ENCODE measurements at regions not wholly inside any gene's neighbourhood (a gene's known extent, or its start where the extent isn't known, plus 50 kb on each side); places are given as distances from the start of the nearest gene placed in this dataset.
"Not testable (repeated sequence)": the region's sequence is repeated elsewhere in the genome, so short reads cannot be mapped to it uniquely, and the experiment has no call there.

DNA sequence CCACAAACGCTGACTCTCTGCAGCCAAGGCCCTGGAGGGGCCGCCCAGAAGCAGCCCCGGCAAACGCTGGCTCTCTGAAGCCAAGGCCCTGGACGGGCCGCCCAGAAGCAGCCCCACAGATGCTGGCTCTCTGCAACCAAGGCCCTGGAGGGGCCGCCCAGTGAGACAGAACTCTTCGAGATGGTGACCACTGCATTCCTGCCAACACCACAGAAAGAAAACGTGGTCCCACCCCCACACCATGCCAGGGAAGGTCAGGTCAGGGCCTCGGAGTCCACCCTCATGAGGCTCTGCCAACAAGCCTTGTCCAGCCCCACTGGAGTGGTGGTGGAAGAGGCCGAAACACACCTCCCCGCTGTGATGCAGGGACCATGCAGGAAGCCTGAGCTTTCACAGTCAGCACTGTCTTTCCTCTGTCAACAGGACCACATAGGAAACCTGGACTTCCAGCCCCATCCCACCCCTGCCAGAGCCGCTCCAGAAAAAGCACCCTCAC is 97.5 kb downstream of the DLL1 start:
- DNase-seq (ENCODE audit: low read depth), result no peak

- DNase-seq (ENCODE audit: low read depth), result no peak
Measured at GRCh38 chr6:170192905-170193304, 98.0 kb downstream of the DLL1 start.

DNA sequence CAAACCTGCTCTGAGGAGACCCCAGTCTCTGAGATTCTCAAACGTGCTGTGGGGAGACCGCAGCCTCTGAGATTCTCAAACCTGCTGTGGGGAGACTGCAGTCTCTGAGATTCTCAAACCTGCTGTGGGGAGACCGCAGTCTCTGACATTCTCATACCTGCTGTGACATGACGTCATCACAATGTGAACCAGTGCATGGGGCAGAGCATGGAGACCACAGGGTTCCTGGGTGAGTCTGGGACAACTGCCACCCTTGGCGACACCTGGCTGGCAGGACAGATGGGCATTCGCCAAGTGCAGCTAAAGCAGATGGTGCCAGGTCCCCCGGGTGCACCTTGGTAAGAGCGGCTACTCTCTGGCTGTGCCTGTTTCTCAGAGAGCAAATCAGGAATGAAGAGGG is 98.8 kb downstream of the DLL1 start:
- DNase-seq (ENCODE audit: low read depth), result not testable (repeated sequence)

DNA sequence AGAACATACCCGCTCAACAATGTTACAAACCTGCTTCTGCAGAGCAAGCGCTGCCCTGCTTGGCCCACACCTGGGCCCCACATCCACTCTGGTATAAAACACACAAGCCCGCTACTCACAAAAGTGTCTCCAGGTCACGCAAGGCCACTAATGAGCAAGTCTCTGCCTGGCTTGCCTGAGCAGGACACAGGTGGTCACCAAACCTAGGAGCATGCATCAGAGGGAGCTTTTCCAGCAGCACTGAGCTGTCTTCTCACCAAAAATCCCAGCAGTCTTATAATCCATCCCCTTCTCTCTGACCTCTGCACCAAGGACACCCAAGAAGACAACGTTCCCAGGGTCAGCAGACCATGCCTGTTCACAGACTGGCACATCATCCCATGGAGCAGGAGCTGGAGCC is 100.8 kb downstream of the DLL1 start:
- DNase-seq (ENCODE audit: low read depth), result no peak

GRCh38 chr6:170189236-170189635 is 101.6 kb downstream of the DLL1 start:
- no peak for DNase-seq (ENCODE audit: low read depth)

GRCh38 chr6:170188571-170189001 is 102.3 kb downstream of the DLL1 start:
- DNase-seq (ENCODE audit: low read depth), result no peak

- no peak for DNase-seq (ENCODE audit: low read depth)
Measured at GRCh38 chr6:170187669-170188566, 103.0 kb downstream of the DLL1 start.

DNA sequence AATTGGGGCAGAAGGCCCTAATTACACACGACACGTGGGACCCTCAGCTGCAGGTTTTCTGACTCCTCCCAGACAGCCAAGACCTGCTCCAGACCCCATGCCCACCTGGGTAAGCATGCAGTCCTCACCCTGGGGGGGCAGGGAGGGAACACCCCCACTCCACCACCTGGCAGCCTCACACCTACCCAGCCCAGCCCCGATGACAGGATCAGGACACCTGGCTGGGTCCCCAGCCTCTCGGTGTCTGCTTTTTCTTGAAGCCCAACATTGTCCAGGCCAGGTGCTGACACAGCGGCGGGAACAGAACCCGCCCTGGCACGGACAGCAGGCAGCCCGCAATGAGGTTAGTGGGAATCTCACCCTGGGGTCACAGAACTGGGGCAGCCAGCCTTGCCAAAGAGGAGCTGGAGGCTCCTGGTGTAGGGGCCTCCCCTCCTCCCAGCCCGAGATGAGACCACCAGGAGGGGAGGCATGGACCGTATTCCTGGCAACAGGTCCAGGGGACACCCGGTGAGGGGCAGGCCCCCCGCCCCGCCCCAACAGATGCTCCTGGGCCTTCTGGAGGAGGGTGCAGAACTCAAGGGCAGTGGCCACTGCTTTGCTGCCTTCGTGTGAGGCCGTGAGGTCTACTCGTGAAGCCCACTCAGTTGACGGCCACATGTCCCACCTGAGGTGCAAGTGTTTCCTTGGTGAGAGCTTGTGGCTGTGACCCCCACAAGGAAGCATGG is 103.8 kb downstream of the DLL1 start:
- DNase-seq (ENCODE audit: low read depth), result no peak

- no peak for DNase-seq (ENCODE audit: low read depth)
Measured at GRCh38 chr6:170186006-170186935, 104.6 kb downstream of the DLL1 start.

- no peak for DNase-seq (ENCODE audit: low read depth)
Measured at GRCh38 chr6:170185175-170185978, 105.5 kb downstream of the DLL1 start.

- DNase-seq (ENCODE audit: low read depth), result no peak
Measured at GRCh38 chr6:170184316-170184715, 106.6 kb downstream of the DLL1 start.

DNA sequence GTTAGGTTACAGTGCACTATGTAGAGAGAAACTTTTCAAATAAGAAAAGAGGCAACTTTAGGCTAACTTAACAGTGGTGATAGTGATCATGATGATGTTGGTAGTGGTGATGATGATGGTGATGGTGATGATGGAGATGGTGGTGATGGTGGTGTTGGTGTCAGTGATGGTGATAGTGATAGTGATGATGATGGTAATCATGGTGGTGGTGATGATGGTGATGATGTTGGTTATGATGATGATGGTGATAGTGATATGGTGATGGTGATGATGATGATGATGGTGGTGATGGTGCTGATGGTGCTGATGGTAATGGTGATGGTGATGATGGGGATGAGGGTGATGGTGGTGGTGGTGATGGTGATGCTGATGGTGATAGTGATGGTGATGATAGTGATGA is 107.4 kb downstream of the DLL1 start:
- no peak for DNase-seq (ENCODE audit: low read depth)

- DNase-seq (ENCODE audit: low read depth), result no peak
Measured at GRCh38 chr6:170182781-170183120, 108.1 kb downstream of the DLL1 start.

GRCh38 chr6:170182093-170182780 is 108.6 kb downstream of the DLL1 start:
- DNase-seq (ENCODE audit: low read depth), result no peak

DNA sequence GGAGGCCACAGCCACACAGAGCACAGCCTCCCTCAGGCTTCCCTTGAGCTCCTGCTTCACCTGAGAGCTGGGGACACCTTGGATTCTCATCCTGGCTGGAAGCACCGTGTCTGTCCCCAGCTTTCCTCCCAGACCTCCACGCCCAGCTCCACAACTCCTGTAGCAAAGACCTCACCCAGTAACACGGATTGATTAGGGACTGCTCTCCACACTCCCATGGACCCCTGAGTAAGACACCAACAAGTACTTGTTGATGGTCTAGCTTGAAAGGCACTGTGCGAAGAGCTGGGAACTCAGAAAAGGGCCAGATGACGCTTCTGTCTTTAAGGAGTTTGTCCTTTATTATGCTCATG is 109.6 kb downstream of the DLL1 start:
- no peak for DNase-seq (ENCODE audit: low read depth)

- DNase-seq (ENCODE audit: low read depth), result no peak
Measured at GRCh38 chr6:170180671-170181337, 110.1 kb downstream of the DLL1 start.

- DNase-seq (ENCODE audit: low read depth), result no peak
Measured at GRCh38 chr6:170179616-170180324, 111.1 kb downstream of the DLL1 start.

GRCh38 chr6:170178561-170179477 is 112.1 kb downstream of the DLL1 start:
- DNase-seq (ENCODE audit: low read depth), result no peak
